A549 (cell line): ENCODE measurements at regions not wholly inside any gene's neighbourhood (a gene's known extent, or its start where the extent isn't known, plus 50 kb on each side); places are given as distances from the start of the nearest gene placed in this dataset.

Source experiments
- ATAC-seq, 2 experiments: fragments of 200-7000 bp in 1 of 2; fragments of >200 bp in 1 of 2; cut with Nextera tagmentation in 1 of 2; cut with Tn5 transposase in 1 of 2; 3 replicates each; pipeline versions ENCODE4 v1.8.0 to v1.9.1; 2018 to 2020; ENCODE audit warnings: mild to moderate bottlenecking in 1 of 2, moderate library complexity in 1 of 2
- CTCF ChIA-PET: fragments of 300-600 bp; sonication (Branson Sonifier 250); formaldehyde crosslinking; extraction: SDS; loops from one replicate; lab custom pipeline; 2021; ENCODE audit warnings: antibody characterized with exemption, inconsistent platforms; lab: Yijun Ruan, JAX
- POLR2A ChIA-PET: fragments of 350-600 bp; formaldehyde crosslinking; extraction: SDS; loops from one replicate; lab custom pipeline; 2021; ENCODE audit warnings: antibody characterized with exemption, inconsistent platforms; lab: Yijun Ruan, JAX
- DNase-seq, 2 experiments: peaks; one replicate each; pipeline versions ENCODE4 v3.0.0 to v3.0.0-alpha.2; 2011 to 2016; ENCODE audit warnings: low read depth in 1 of 2, low spot score in 1 of 2
- FAIRE-seq: peaks from 2 replicates; lab custom pipeline; 2011; peaks lifted over from hg19 to GRCh38; lab: Jason Lieb, UNC
- H3K27ac ChIP-seq, 2 experiments: fragments of >200 bp; sonication (Bioruptor Twin); formaldehyde crosslinking; 3 replicates each; pipeline ENCODE4 v1.5.1; 2016 to 2017
- H3K4me1 ChIP-seq: fragments of >200 bp; sonication (Bioruptor Twin); formaldehyde crosslinking; 3 replicates; pipeline ENCODE4 v1.6.1; 2016
- H3K4me2 ChIP-seq: fragments of >200 bp; sonication (Bioruptor Twin); formaldehyde crosslinking; 3 replicates; pipeline ENCODE4 v1.6.1; 2016
- H3K4me3 ChIP-seq: fragments of >200 bp; sonication (Bioruptor Twin); formaldehyde crosslinking; 3 replicates; pipeline ENCODE4 v1.5.1; 2016
- H3K9me3 ChIP-seq: fragments of >200 bp; sonication (Bioruptor Twin); formaldehyde crosslinking; 3 replicates; pipeline ENCODE4 v1.6.1; 2016
- BHLHE40 ChIP-seq: IDR thresholded peaks from 2 replicates; pipeline ENCODE4 v1.6.1; 2012; ENCODE audit warnings: low read depth, low read length, inconsistent platforms
- CEBPB ChIP-seq, 2 experiments: fragments of >200 bp in 1 of 2; sonication (Bioruptor Twin) in 1 of 2; formaldehyde crosslinking in 1 of 2; IDR thresholded peaks; 2 replicates each; pipeline ENCODE4 v1.6.1; 2012 to 2016
- CHD4 ChIP-seq: fragments of 200-600 bp; sonication (generic); IDR thresholded peaks from 2 replicates; pipeline ENCODE4 v1.6.1; 2016; ENCODE audit warnings: antibody characterized with exemption, mild to moderate bottlenecking, borderline replicate concordance
- EHF ChIP-seq: fragments of 250-450 bp; sonication (Bioruptor Pico); IDR thresholded peaks from 2 replicates; pipeline ENCODE4 v1.5.0; 2020; ENCODE audit warnings: mild to moderate bottlenecking
- EHMT2 ChIP-seq: fragments of 200-600 bp; sonication (generic); IDR thresholded peaks from 2 replicates; pipeline ENCODE4 v1.6.1; 2016; ENCODE audit warnings: antibody characterized with exemption, low read depth, mild to moderate bottlenecking, moderate library complexity
- EP300 ChIP-seq, 2 experiments: fragments of >200 bp; sonication (Bioruptor Twin); formaldehyde crosslinking; IDR thresholded peaks; 2 replicates in 1 of 2; 3 replicates in 1 of 2; pipeline ENCODE4 v1.6.1; 2016 to 2017
- FOSB ChIP-seq: fragments of 250-450 bp; sonication (Bioruptor Pico); IDR thresholded peaks from 2 replicates; pipeline ENCODE4 v1.5.0; 2020; ENCODE audit warnings: mild to moderate bottlenecking, moderate library complexity
- FOSL2 ChIP-seq, 2 experiments: fragments of 450-650 bp in 1 of 2; fragments of >200 bp in 1 of 2; sonication (Bioruptor Twin) in 1 of 2; formaldehyde crosslinking; IDR thresholded peaks; 2 replicates each; pipeline versions ENCODE4 v1.5.0 to v1.6.1; 2016 to 2020; ENCODE audit warnings: mild to moderate bottlenecking in 1 of 2, moderate library complexity in 1 of 2
- FOXS1 ChIP-seq: fragments of 250-450 bp; sonication (Bioruptor Pico); IDR thresholded peaks from 2 replicates; pipeline ENCODE4 v1.5.0; 2020; ENCODE audit warnings: mild to moderate bottlenecking, moderate library complexity
- HOXA7 ChIP-seq: fragments of 250-450 bp; sonication (Bioruptor Pico); IDR thresholded peaks from 2 replicates; pipeline ENCODE4 v1.5.0; 2020; ENCODE audit warnings: mild to moderate bottlenecking, moderate library complexity
- HOXB5 ChIP-seq: fragments of 250-450 bp; sonication (Bioruptor Pico); IDR thresholded peaks from 2 replicates; pipeline ENCODE4 v1.5.0; 2020; ENCODE audit warnings: mild to moderate bottlenecking, moderate library complexity
- JUNB ChIP-seq: fragments of >200 bp; sonication (Bioruptor Twin); formaldehyde crosslinking; IDR thresholded peaks from 2 replicates; pipeline ENCODE4 v1.6.1; 2016
- KDM1A ChIP-seq: fragments of 200-600 bp; sonication (generic); IDR thresholded peaks from 2 replicates; pipeline ENCODE4 v1.6.1; 2016; ENCODE audit warnings: low read depth, mild to moderate bottlenecking
- MAFK ChIP-seq: fragments of 450-650 bp; IDR thresholded peaks from 2 replicates; pipeline ENCODE4 v1.6.1; 2014; ENCODE audit not compliant: partially characterized antibody
- NR3C1 ChIP-seq: fragments of >200 bp; sonication (Bioruptor Twin); formaldehyde crosslinking; IDR thresholded peaks from 3 replicates; pipeline ENCODE4 v1.6.1; 2017
- POLR2AphosphoS2 ChIP-seq: conservative IDR thresholded peaks from 2 replicates; pipeline ENCODE4 v1.6.1; 2012; ENCODE audit warnings: low read length, improper control_type of control experiment, inconsistent platforms
- RAD21 ChIP-seq, 2 experiments: fragments of >200 bp in 1 of 2; sonication (Bioruptor Twin) in 1 of 2; formaldehyde crosslinking in 1 of 2; IDR thresholded peaks in 1 of 2; conservative IDR thresholded peaks in 1 of 2; 2 replicates in 1 of 2; 3 replicates in 1 of 2; pipeline ENCODE4 v1.6.1; 2012 to 2018; ENCODE audit warnings: inconsistent platforms in 1 of 2
- REST ChIP-seq: fragments of 200-600 bp; sonication (generic); IDR thresholded peaks from 2 replicates; pipeline ENCODE4 v1.6.1; 2016; ENCODE audit warnings: antibody characterized with exemption, mild to moderate bottlenecking, moderate library complexity
- RFX5 ChIP-seq: fragments of 450-650 bp; IDR thresholded peaks from 2 replicates; pipeline ENCODE4 v1.7.1; 2014; ENCODE audit warnings: antibody characterized with exemption, mild to moderate bottlenecking, moderate library complexity
- SREBF2 ChIP-seq: fragments of 450-650 bp; IDR thresholded peaks from 2 replicates; pipeline ENCODE4 v1.6.1; 2014; ENCODE audit warnings: mild to moderate bottlenecking, moderate library complexity
- TFCP2L1 ChIP-seq: fragments of 250-450 bp; sonication (Bioruptor Pico); IDR thresholded peaks from 2 replicates; pipeline ENCODE4 v1.5.0; 2021; ENCODE audit warnings: mild to moderate bottlenecking
- TP53 ChIP-seq: fragments of 250-450 bp; sonication (Bioruptor Pico); IDR thresholded peaks from 2 replicates; pipeline ENCODE4 v1.5.0; 2021; ENCODE audit warnings: mild to moderate bottlenecking, moderate library complexity
- USF2 ChIP-seq: fragments of 450-650 bp; IDR thresholded peaks from 2 replicates; pipeline ENCODE4 v1.6.1; 2014; ENCODE audit warnings: antibody characterized with exemption
- ZSCAN20 ChIP-seq: fragments of 250-450 bp; sonication (Bioruptor Pico); IDR thresholded peaks from 2 replicates; pipeline ENCODE4 v1.8.0; 2022; ENCODE audit warnings: mild to moderate bottlenecking, moderate library complexity
- WGBS: methylation state at CpG from one replicate; pipeline ENCODE4 v1.1.6; 2017; ENCODE audit errors: missing lambda C conversion rate; 5-methylcytosine and 5-hydroxymethylcytosine counted together

DNA sequence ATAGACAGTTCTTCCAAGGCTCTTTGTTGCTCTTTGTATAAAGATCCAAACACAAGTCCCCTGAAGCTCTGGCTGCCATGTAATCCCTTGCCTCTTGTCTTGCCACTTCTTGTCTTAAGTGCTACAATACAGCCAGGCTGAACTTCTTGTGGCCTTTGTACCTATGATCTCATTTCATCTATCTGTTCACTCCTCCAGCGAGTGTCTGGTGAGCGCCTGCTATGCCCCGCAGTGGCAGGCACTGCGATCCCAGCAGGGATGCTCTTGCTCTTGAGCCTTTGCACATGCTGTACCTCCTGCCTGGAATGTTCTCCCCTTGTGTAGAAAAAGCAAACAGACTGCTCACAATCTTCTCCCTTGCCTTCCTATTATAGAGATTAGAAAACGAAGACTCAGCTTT is 81.9 kb upstream of the ADPGK start (continued):
- no peak for TF ChIP-seq FOSB
- TF ChIP-seq HOXA7 (CRISPR knock-in tag), result no peak
- no peak for TF ChIP-seq POLR2AphosphoS2

- TF ChIP-seq RAD21 (conservative IDR thresholded peaks at IDR 0.05 in 1 of 2, IDR thresholded peaks at IDR 0.05 in 1 of 2), result no peak
- TF ChIP-seq KDM1A, result no peak
- no peak for TF ChIP-seq ZSCAN20 (CRISPR knock-in tag)
- no peak for TF ChIP-seq EHF
- no peak for TF ChIP-seq BHLHE40
- no peak for TF ChIP-seq EHMT2
- no peak for TF ChIP-seq TFCP2L1 (CRISPR knock-in tag)
- Histone ChIP-seq H3K4me2 (no peak overlapping the region), H3K9me3 (no peaks in the 10 kb centered on the region), H3K27ac (no peak overlapping the region), H3K4me1 (peaks cover 12% of the 10 kb centered on the region; the same call in 1 of the 3 replicates), H3K4me3 (no peak overlapping the region)
- whole genome bisulfite sequencing, result 65% methylated on average over 4 of the region's 4 CpGs
- no peak for FAIRE-seq
- ATAC-seq, result no peak
- DNase-seq, result no peak
- ChIA-PET POLR2A (no interaction called here), CTCF (interaction anchor here (1.9 kb wide), 1 partner anchor 21 kb away, joined by 5 read pairs; no protein-coding TSS in a partner anchor)
Measured at GRCh38 chr15:72864681-72865080, 81.1 kb upstream of the ADPGK start.

DNA sequence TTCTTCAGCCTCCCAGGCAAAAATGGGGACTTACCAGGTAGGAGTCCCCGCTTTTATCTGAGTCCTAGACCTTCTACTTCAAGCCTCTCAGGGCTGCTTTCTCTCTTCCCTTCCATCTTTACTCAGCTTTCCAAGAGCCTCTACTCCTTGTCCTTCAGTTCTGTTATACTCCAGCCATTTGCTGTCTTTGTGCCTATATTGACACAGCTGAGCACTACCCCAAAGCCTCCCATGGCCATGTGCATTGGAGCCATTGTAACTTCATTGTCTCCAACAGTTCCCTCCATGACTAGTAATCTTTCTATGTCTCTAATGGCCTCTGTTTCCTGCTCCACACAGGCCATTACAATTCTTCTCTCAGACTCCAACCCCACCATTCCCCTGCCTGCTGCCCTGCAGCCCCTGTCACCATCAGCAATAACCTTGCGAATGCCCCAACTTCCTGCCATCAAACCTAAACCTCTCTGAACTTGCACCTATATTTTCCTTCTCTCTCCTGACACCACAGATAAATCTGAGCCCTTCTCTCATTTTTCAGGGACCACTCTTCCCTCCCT is 77.9 kb upstream of the ADPGK start:
- no peak for ATAC-seq
- POLR2A ChIA-PET, result no interaction called here
- 39% methylated on average over 2 of the region's 2 CpGs for WGBS

GRCh38 chr15:72859757-72860145 is 76.2 kb upstream of the ADPGK start:
- Histone ChIP-seq H3K4me3 (no peak overlapping the region), H3K9me3 (no peaks in the 10 kb centered on the region), H3K27ac (no peak overlapping the region), H3K4me2 (no peak overlapping the region), H3K4me1 (no peaks in the 10 kb centered on the region)
- CTCF ChIA-PET, result no interaction called here
- ATAC-seq (no peak), FAIRE-seq (no peak), DNase-seq (no peak)
- TF ChIP-seq CHD4 (no peak), USF2 (no peak), FOSL2 (IDR thresholded peaks at IDR 0.05) (no peak), FOSL2 (CRISPR knock-in tag; IDR thresholded peaks at IDR 0.05) (no peak), EP300 (IDR thresholded peaks at IDR 0.05) (no peak), MAFK (no peak), CEBPB (IDR thresholded peaks at IDR 0.05) (no peak), NR3C1 (no peak), EHF (no peak), TFCP2L1 (CRISPR knock-in tag) (no peak), HOXB5 (CRISPR knock-in tag) (no peak), TP53 (no peak)
- POLR2A ChIA-PET, result no interaction called here
- 56% methylated on average over 9 of the region's 9 CpGs for WGBS

More for the DNA sequence above, 77.9 kb upstream of the ADPGK start:
- TF ChIP-seq EHMT2 (no peak), RFX5 (no peak), EHF (no peak), REST (no peak), JUNB (no peak), FOXS1 (no peak), SREBF2 (no peak), FOSB (no peak)
- Histone ChIP-seq H3K9me3 (no peaks in the 10 kb centered on the region), H3K4me1 (peaks cover 7% of the 10 kb centered on the region; the same call in 1 of the 3 replicates), H3K4me3 (no peak overlapping the region), H3K27ac (no peak overlapping the region), H3K4me2 (no peak overlapping the region)
- DNase-seq, result no peak
- CTCF ChIA-PET, result interaction anchor here (1.2 kb wide), 1 partner anchor 412 kb away, joined by 3 read pairs; no protein-coding TSS in a partner anchor
- no peak for FAIRE-seq
